ENCODE measurements at regions not wholly inside any gene's neighbourhood (a gene's known extent, or its start where the extent isn't known, plus 50 kb on each side); places are given as distances from the start of the nearest gene placed in this dataset.
A peak's percentile ranks its signal among the peaks of the same experiment; 100 is the strongest.

DNA sequence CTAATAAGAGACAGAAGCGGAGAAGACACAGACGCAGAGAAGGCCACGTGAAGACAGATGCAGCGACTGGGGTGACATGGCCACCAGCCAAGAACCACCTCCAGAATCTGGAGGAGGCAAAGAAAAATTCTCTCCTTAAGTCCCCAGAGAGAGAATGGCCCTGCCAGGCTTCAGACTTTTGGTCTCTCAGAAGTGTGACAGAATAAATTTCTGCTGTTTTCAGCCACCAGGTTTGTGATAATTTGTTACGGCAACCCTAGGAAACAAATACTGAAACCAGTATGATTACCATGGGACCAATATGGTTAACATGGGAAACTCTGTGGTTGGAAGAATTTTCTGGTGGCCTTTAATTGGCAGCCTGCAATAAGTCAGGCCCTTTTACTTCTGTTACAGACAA lies 63.9 kb upstream of the DOCK9 start:
- TF ChIP-seq, protein P1, sequence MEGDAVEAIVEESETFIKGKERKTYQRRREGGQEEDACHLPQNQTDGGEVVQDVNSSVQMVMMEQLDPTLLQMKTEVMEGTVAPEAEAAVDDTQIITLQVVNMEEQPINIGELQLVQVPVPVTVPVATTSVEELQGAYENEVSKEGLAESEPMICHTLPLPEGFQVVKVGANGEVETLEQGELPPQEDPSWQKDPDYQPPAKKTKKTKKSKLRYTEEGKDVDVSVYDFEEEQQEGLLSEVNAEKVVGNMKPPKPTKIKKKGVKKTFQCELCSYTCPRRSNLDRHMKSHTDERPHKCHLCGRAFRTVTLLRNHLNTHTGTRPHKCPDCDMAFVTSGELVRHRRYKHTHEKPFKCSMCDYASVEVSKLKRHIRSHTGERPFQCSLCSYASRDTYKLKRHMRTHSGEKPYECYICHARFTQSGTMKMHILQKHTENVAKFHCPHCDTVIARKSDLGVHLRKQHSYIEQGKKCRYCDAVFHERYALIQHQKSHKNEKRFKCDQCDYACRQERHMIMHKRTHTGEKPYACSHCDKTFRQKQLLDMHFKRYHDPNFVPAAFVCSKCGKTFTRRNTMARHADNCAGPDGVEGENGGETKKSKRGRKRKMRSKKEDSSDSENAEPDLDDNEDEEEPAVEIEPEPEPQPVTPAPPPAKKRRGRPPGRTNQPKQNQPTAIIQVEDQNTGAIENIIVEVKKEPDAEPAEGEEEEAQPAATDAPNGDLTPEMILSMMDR (conservative IDR thresholded peaks at IDR 0.05; ENCODE audit: low read depth, low read length): no peak
- no peak overlapping the region for H3K4me3 ChIP-seq (ENCODE audit: low read depth, low read length)
- no peak for DNase-seq (ENCODE audit: low read depth)

DNA sequence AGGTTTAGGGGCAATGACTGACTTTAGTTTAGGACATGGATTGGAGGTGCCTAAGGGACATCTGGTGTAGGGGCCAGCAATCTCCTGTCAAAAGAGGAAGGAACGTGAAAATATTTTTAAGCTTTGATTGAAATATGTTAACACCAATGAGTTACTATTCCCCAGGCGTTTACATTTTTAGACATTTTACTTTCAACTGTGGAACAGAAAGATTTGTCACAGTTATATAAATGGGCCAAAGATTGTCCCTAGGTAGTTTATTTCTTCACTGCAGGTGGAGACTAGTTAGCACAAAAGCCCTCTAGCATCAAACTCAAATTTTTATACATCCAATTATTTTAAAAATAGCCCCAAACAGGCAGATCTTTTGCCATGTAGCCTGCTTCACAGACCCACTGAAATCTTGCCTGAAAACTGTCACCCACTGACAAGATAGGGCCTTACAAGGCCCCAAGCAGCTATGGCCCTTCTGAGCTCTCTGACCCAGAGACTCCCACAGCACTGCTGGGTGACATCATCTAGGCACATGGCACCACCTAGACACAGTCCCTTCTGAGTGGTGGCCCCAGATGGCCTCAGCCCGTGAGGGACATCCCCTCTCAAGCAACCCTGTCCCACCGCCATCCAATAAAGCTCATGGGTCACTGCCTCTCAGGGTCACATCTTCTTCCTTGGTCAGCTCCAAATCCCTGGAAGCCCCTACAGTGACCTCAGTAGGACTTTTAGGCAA lies 64.8 kb upstream of the DOCK9 start:
- H3K4me3 ChIP-seq (ENCODE audit: low read depth, low read length): no peak overlapping the region
- no peak for DNase-seq (ENCODE audit: low read depth)
- TF ChIP-seq, protein P1 (conservative IDR thresholded peaks at IDR 0.05; ENCODE audit: low read depth, low read length): no peak

DNA sequence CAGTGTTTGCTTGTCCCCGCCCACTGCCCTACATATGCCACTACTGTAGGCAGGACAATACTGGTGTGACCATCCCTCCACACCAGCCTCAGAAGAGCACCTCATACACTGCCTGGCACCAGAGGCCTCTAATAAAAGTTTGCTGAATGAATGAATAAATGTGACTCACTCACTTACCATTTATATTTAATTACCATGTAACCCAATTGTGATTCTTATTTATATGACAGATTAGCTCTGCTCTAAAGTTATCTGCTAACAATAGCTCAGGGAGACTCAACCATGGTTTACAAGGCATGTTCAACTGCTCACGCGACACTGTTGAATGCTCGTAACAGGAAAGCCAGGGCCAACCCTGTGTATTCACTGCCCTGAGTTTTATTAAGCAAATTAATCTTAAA lies 66.0 kb upstream of the DOCK9 start:
- TF ChIP-seq, protein P1 (conservative IDR thresholded peaks at IDR 0.05; ENCODE audit: low read depth, low read length): no peak
- no peak overlapping the region for H3K4me3 ChIP-seq (ENCODE audit: low read depth, low read length)
- DNase-seq (ENCODE audit: low read depth): no peak

DNA sequence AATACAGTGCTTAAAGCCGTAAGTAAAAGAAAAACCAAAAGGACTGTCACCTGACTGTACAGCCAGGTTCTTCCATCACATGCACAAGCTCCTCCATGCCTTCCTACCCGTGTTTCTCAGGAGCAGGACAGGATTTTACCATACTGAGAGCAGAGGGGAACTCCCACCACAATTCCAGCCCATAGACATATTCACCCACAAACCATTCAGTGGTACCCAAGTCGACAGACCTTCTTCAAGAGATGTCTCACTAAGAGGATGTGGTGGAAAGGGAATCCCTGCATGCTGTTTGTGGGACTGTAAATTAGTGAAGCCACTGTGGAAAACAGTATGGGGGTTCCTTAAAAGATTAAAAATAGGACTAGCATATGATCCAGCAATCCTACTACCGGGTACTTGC lies 66.9 kb upstream of the DOCK9 start:
- no peak for DNase-seq (ENCODE audit: low read depth)
- TF ChIP-seq, protein P1 (conservative IDR thresholded peaks at IDR 0.05; ENCODE audit: low read depth, low read length): no peak
- no peak overlapping the region for H3K4me3 ChIP-seq (ENCODE audit: low read depth, low read length)

DNA sequence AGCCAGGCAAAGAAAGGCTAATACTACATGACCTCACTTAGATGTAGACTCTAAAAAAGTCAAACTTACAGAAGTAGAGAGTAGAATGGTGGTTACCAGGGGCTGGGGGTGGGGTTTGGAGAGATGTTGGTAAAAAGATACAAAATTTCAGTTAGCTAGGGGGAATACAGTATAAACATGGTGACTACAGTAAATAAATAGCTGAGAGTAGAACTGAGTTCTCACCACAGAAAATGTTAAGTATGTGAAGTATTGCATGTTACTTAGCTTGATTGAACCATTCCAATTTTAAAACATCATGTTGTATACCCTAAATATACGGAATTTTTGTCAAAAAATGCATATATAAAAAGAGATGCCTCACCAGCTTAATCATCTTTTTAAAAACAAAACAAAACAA lies 67.5 kb upstream of the DOCK9 start:
- no peak overlapping the region for H3K4me3 ChIP-seq (ENCODE audit: low read depth, low read length)
- TF ChIP-seq, protein P1 (conservative IDR thresholded peaks at IDR 0.05; ENCODE audit: low read depth, low read length): no peak
- peak; percentile 76 for DNase-seq (ENCODE audit: low read depth)

DNA sequence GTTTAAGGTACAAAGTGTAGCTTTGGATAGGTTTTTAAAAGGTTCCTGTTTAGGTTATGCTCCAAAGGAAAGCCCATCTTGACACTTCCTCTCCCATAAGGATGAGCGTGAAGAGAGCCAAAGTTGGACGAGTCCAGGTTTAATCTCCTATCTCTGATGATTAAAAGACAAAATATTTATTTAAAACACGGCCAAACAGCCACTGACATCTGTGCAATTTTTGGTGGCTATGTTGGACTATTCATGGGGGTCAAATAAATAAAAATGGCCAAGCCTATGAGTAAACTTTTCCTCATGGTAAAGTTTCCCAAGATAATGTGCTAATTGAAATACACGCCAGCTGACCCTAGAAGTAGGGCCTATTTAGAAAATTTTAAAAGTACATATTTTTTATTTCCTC lies 69.0 kb upstream of the DOCK9 start:
- DNase-seq (ENCODE audit: low read depth): no peak
- TF ChIP-seq, protein P1 (conservative IDR thresholded peaks at IDR 0.05; ENCODE audit: low read depth, low read length): no peak
- H3K4me3 ChIP-seq (ENCODE audit: low read depth, low read length): no peak overlapping the region

DNA sequence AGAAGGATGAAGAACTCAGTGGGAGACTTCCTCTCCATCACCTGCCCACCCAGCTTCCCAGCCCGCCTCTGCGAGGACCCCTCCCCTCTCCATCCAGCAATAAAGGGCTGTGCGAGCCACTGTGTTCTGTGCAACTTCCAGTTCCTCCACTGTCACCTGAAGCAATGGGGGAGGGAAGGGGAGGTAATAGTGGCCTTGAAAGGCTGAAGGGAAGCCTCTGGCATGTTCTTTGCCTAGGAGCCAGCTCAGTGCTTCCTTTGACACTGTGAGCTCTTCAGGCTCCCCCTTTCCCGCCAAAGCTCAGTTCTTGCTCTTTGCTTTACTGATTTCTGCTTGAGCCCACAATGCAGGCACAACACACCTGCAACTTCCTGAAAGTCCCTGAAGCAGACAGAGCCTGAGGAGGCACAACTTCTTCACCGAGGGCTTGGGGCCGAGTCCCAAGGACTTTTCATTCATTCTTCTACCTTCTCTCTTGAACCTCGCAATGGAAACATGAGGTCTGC lies 73.2 kb upstream of the DOCK9 start:
- no peak overlapping the region for H3K4me3 ChIP-seq (ENCODE audit: low read depth, low read length)
- TF ChIP-seq, protein P1 (conservative IDR thresholded peaks at IDR 0.05; ENCODE audit: low read depth, low read length): no peak
- DNase-seq (ENCODE audit: low read depth): no peak

Measured in choroid plexus epithelial cell (primary cell).